ENCODE measurements at regions not wholly inside any gene's neighbourhood (a gene's known extent, or its start where the extent isn't known, plus 50 kb on each side); places are given as distances from the start of the nearest gene placed in this dataset.

- Histone ChIP-seq H3K27ac (ENCODE audit: low read depth in 1 of 2, low read length in 2 of 2) (no peak overlapping the region), H3K27me3 (ENCODE audit: control insufficient read depth in 1 of 2, insufficient read depth in 2 of 2, low read length in 2 of 2) (no peaks in the 10 kb centered on the region), H3K9me3 (ENCODE audit: control insufficient read depth in 1 of 2, insufficient read depth in 1 of 2, low read length in 2 of 2) (no peaks in the 10 kb centered on the region), H3K4me1 (ENCODE audit: insufficient read depth, low read length) (no peaks in the 10 kb centered on the region), H3K4me3 (ENCODE audit: low read length) (no peak overlapping the region), H3K36me3 (ENCODE audit: insufficient read depth, low read length) (no peaks in the 10 kb centered on the region)
- DNase-seq, result no peak
- Mint-ChIP-seq H3K27me3 (no peaks in the 10 kb centered on the region), H3K4me1 (ENCODE audit: low read depth) (peaks cover 7% of the 10 kb centered on the region), H3K4me3 (no peak overlapping the region), H3K27ac (no peak overlapping the region), H3K9me3 (no peaks in the 10 kb centered on the region), H3K36me3 (ENCODE audit: low read depth) (no peaks in the 10 kb centered on the region)
- no peak for TF ChIP-seq CTCF (IDR thresholded peaks at IDR 0.05)
- ChIA-PET POLR2A (no interaction called here), CTCF (no interaction called here)
- ATAC-seq (ENCODE audit: poor library complexity), result no peak
- intact Hi-C loops (cut with DNase I, micrococcal nuclease), result no loop called here
These were observed 97.0 kb downstream of the CCDC185 start for GRCh38 chr1:223490256-223490655.
